Activated B cell treated with CpG ODN at 0.5 μM for 24 hours (primary cell): ENCODE measurements at regions not wholly inside any gene's neighbourhood (a gene's known extent, or its start where the extent isn't known, plus 50 kb on each side); places are given as distances from the start of the nearest gene placed in this dataset.
"Not testable (repeated sequence)": the region's sequence is repeated elsewhere in the genome, so short reads cannot be mapped to it uniquely, and the experiment has no call there.

Source experiments
- ATAC-seq: fragments of 200-7000 bp; cut with Tn5 transposase; one replicate; pipeline ENCODE4 v1.10.0; 2021; ENCODE audit warnings: low read depth, mild to moderate bottlenecking, moderate library complexity
- CTCF ChIA-PET: fragments of 350-600 bp; sonication (Branson Sonifier 250); formaldehyde crosslinking; loops from one replicate; lab custom pipeline; 2021; ENCODE audit warnings: antibody characterized with exemption; lab: Charles Lee
- POLR2A ChIA-PET: fragments of 350-600 bp; sonication (Branson Sonifier 250); formaldehyde crosslinking; loops from one replicate; lab custom pipeline; 2021; ENCODE audit warnings: antibody characterized with exemption; lab: Charles Lee
- DNase-seq: peaks from one replicate; pipeline ENCODE4 v3.0.0; 2022
- H3K27ac Mint-ChIP-seq: one replicate; pipeline ENCODE4 v1.8.0; 2020; ENCODE audit warnings: mixed read lengths
- H3K27me3 Mint-ChIP-seq: one replicate; pipeline ENCODE4 v1.8.0; 2021; ENCODE audit warnings: mixed read lengths
- H3K36me3 Mint-ChIP-seq: one replicate; pipeline ENCODE4 v1.8.0; 2021; ENCODE audit warnings: low read depth, mixed read lengths
- H3K4me1 Mint-ChIP-seq: one replicate; pipeline ENCODE4 v1.8.0; 2021; ENCODE audit warnings: mixed read lengths
- H3K4me3 Mint-ChIP-seq: one replicate; pipeline ENCODE4 v1.8.0; 2020; ENCODE audit warnings: mild to moderate bottlenecking, mixed read lengths
- H3K9me3 Mint-ChIP-seq: one replicate; pipeline ENCODE4 v1.8.0; 2020; ENCODE audit warnings: mixed read lengths
- CTCF ChIP-seq: fragments of 200-600 bp; IDR thresholded peaks from one replicate; pipeline ENCODE4 v1.8.0; 2022; ENCODE audit warnings: antibody characterized with exemption, mild to moderate bottlenecking
- intact Hi-C: fragments of 100-400 bp; cut with micrococcal nuclease; formaldehyde crosslinking; loops from one replicate; pipeline ENCODE4 v1.15.1; 2024

GRCh38 chr1:208979776-208980175, 603.7 kb upstream of the CAMK1G start:
- TF ChIP-seq CTCF, result no peak
- ChIA-PET POLR2A (no interaction called here), CTCF (no interaction called here)
- H3K27me3 Mint-ChIP-seq, result no peaks in the 10 kb centered on the region
- no peaks in the 10 kb centered on the region for H3K36me3 Mint-ChIP-seq
- intact Hi-C loops, result no loop called here
- H3K4me1 Mint-ChIP-seq, result no peaks in the 10 kb centered on the region
- H3K9me3 Mint-ChIP-seq, result peaks cover 2% of the 10 kb centered on the region
- H3K27ac Mint-ChIP-seq, result no peak overlapping the region
- H3K4me3 Mint-ChIP-seq, result no peak overlapping the region
- ATAC-seq (no peak), DNase-seq (no peak)

- Mint-ChIP-seq H3K27me3 (no peaks in the 10 kb centered on the region), H3K4me3 (no peak overlapping the region), H3K36me3 (no peaks in the 10 kb centered on the region), H3K27ac (no peak overlapping the region), H3K9me3 (peaks cover 2% of the 10 kb centered on the region), H3K4me1 (no peaks in the 10 kb centered on the region)
- no peak for ATAC-seq
- POLR2A ChIA-PET, result no interaction called here
- TF ChIP-seq CTCF, result no peak
- no peak for DNase-seq
- intact Hi-C loops, result no loop called here
- CTCF ChIA-PET, result no interaction called here
Observed at GRCh38 chr1:208980605-208981004, 602.9 kb upstream of the CAMK1G start.

- no peak overlapping the region for H3K27ac Mint-ChIP-seq
- POLR2A ChIA-PET, result no interaction called here
- intact Hi-C loops, result no loop called here
- TF ChIP-seq CTCF, result no peak
- no peak overlapping the region for H3K4me3 Mint-ChIP-seq
- H3K9me3 Mint-ChIP-seq, result peaks cover 5% of the 10 kb centered on the region
- CTCF ChIA-PET, result no interaction called here
- H3K36me3 Mint-ChIP-seq, result no peaks in the 10 kb centered on the region
- DNase-seq (no peak), ATAC-seq (no peak)
- peaks cover 3% of the 10 kb centered on the region for H3K27me3 Mint-ChIP-seq
- H3K4me1 Mint-ChIP-seq, result peaks cover 9% of the 10 kb centered on the region
Observed at GRCh38 chr1:208985231-208985630, 598.3 kb upstream of the CAMK1G start.

- Mint-ChIP-seq H3K36me3 (no peaks in the 10 kb centered on the region), H3K27me3 (peaks cover 3% of the 10 kb centered on the region), H3K4me1 (peaks cover 9% of the 10 kb centered on the region), H3K9me3 (peaks cover 5% of the 10 kb centered on the region), H3K4me3 (peak overlapping the region; percentile 69), H3K27ac (no peak overlapping the region)
- no peak for TF ChIP-seq CTCF
- CTCF ChIA-PET, result no interaction called here
- POLR2A ChIA-PET, result no interaction called here
- ATAC-seq (no peak), DNase-seq (no peak)
- intact Hi-C loops, result no loop called here
Observed at GRCh38 chr1:208988811-208989222, 594.7 kb upstream of the CAMK1G start.

GRCh38 chr1:208990456-208990855, 593.1 kb upstream of the CAMK1G start:
- ATAC-seq, result no peak
- CTCF ChIA-PET, result no interaction called here
- peaks cover 9% of the 10 kb centered on the region for H3K4me1 Mint-ChIP-seq

GRCh38 chr1:208997053-208997452, 586.5 kb upstream of the CAMK1G start:
- POLR2A ChIA-PET, H3K36me3 Mint-ChIP-seq, H3K27me3 Mint-ChIP-seq, DNase-seq, H3K27ac Mint-ChIP-seq, H3K4me1 Mint-ChIP-seq, intact Hi-C loops, H3K4me3 Mint-ChIP-seq, ATAC-seq, CTCF ChIA-PET, H3K9me3 Mint-ChIP-seq: not testable (repeated sequence)

More at GRCh38 chr1:208990456-208990855, 593.1 kb upstream of the CAMK1G start:
- Mint-ChIP-seq H3K27ac (no peak overlapping the region), H3K9me3 (peaks cover 3% of the 10 kb centered on the region), H3K27me3 (peaks cover 3% of the 10 kb centered on the region), H3K4me3 (no peak overlapping the region), H3K36me3 (no peaks in the 10 kb centered on the region)
- intact Hi-C loops, result no loop called here
- TF ChIP-seq CTCF, result no peak
- no peak for DNase-seq
- POLR2A ChIA-PET, result no interaction called here
